ENCODE measurements at regions not wholly inside any gene's neighbourhood (a gene's known extent, or its start where the extent isn't known, plus 50 kb on each side); places are given as distances from the start of the nearest gene placed in this dataset.

- Histone ChIP-seq H3K9ac (no peak overlapping the region), H3K27ac (no peak overlapping the region), H3K27me3 (no peaks in the 10 kb centered on the region), H3K9me3 (ENCODE audit: low read depth) (no peaks in the 10 kb centered on the region), H3K4me2 (no peak overlapping the region), H3K4me3 (no peak overlapping the region), H3K4me1 (no peaks in the 10 kb centered on the region), H4K20me1 (ENCODE audit: low read depth) (no peaks in the 10 kb centered on the region), H3K79me2 (ENCODE audit: low read depth) (no peaks in the 10 kb centered on the region), H3K36me3 (no peaks in the 10 kb centered on the region), H3F3A (ENCODE audit: low read depth) (no peaks in the 10 kb centered on the region), H2AFZ (replicated peaks) (no peak overlapping the region)
- Mint-ChIP-seq H3K4me1 (no peaks in the 10 kb centered on the region), H3K4me3 (no peak overlapping the region), H3K9me3 (no peaks in the 10 kb centered on the region), H3K27me3 (ENCODE audit: insufficient read depth, low read depth) (no peaks in the 10 kb centered on the region), H3K36me3 (no peaks in the 10 kb centered on the region), H3K27ac (no peak overlapping the region)
- no peak for TF ChIP-seq CTCF (IDR thresholded peaks at IDR 0.05)
- no peak for TF ChIP-seq EZH2 (IDR thresholded peaks at IDR 0.05)
- TF ChIP-seq EZH2phosphoT487 (IDR thresholded peaks at IDR 0.05) = no peak
- DNase-seq (ENCODE audit: low spot score) = no peak
Measured at GRCh38 chr7:20038676-20039075, 178.5 kb downstream of the MACC1 start.

- H3K27me3 ChIP-seq = no peaks in the 10 kb centered on the region
- no peaks in the 10 kb centered on the region for H3F3A ChIP-seq (ENCODE audit: low read depth)
- H3K36me3 Mint-ChIP-seq = no peaks in the 10 kb centered on the region
- H3K4me2 ChIP-seq = no peak overlapping the region
- H3K4me1 Mint-ChIP-seq = peaks cover 6% of the 10 kb centered on the region
- no peak overlapping the region for H3K4me3 ChIP-seq
- H3K4me3 Mint-ChIP-seq = no peak overlapping the region
- no peaks in the 10 kb centered on the region for H4K20me1 ChIP-seq (ENCODE audit: low read depth)
- H3K27ac ChIP-seq = no peak overlapping the region
- no peaks in the 10 kb centered on the region for H3K4me1 ChIP-seq
- DNase-seq (ENCODE audit: low spot score) = no peak
- H2AFZ ChIP-seq (replicated peaks) = no peak overlapping the region
- no peaks in the 10 kb centered on the region for H3K9me3 ChIP-seq (ENCODE audit: low read depth)
- no peaks in the 10 kb centered on the region for H3K79me2 ChIP-seq (ENCODE audit: low read depth)
- TF ChIP-seq EZH2phosphoT487 (IDR thresholded peaks at IDR 0.05) = no peak
- no peak for TF ChIP-seq EZH2 (IDR thresholded peaks at IDR 0.05)
- no peak for TF ChIP-seq CTCF (IDR thresholded peaks at IDR 0.05)
- H3K36me3 ChIP-seq = no peaks in the 10 kb centered on the region
- H3K9me3 Mint-ChIP-seq = no peaks in the 10 kb centered on the region
- H3K27me3 Mint-ChIP-seq (ENCODE audit: insufficient read depth, low read depth) = no peaks in the 10 kb centered on the region
- no peak overlapping the region for H3K9ac ChIP-seq
- no peak overlapping the region for H3K27ac Mint-ChIP-seq
Measured at GRCh38 chr7:20035279-20035875, 181.8 kb downstream of the MACC1 start.

DNA sequence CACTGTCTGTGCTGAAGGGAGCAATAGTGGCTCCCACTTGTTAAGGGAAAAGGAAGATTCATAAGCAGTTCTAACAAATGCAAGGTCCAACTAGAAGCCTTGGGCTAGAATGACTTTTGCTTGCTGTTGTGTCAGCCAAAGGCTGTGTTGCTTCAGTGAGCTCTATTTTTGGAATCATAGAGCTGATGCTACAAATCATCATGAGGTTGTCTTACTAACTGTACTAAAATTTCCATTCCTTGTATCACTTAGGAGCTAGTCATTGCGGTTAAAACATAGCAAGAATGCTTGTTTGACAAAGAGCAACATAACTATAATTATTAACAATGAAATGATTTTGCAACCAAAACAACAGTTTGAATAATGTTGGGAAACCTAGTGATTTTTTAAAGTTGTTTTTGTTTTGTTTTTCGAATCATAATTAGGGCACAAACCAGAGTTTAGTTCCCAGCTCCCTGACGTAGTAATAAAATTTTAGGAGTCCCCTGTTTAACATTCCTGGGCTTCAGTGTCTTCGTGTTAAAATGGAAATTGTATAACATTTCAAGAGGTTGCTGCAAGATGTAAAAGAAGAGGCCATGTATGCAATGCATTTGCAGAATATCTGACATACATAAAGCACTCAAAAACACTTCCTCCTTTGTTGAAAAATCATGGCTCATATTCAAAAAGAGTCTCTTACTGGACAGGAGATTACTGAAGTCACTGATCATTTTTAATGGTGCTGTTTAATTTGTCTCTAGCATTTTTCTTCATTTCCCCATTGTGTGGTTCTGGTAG is 183.4 kb downstream of the MACC1 start:
- H3K4me1 ChIP-seq = no peaks in the 10 kb centered on the region
- Mint-ChIP-seq H3K27ac (no peak overlapping the region), H3K27me3 (ENCODE audit: insufficient read depth, low read depth) (no peaks in the 10 kb centered on the region), H3K4me1 (peaks cover 6% of the 10 kb centered on the region), H3K9me3 (no peaks in the 10 kb centered on the region), H3K36me3 (no peaks in the 10 kb centered on the region), H3K4me3 (no peak overlapping the region)
- no peak overlapping the region for H2AFZ ChIP-seq (replicated peaks)
- H3K27ac ChIP-seq = no peak overlapping the region
- no peak overlapping the region for H3K4me3 ChIP-seq
- TF ChIP-seq CTCF (IDR thresholded peaks at IDR 0.05) = no peak
- TF ChIP-seq EZH2phosphoT487 (IDR thresholded peaks at IDR 0.05) = no peak
- no peak for TF ChIP-seq EZH2 (IDR thresholded peaks at IDR 0.05)
- H3K9ac ChIP-seq = no peak overlapping the region
- no peaks in the 10 kb centered on the region for H3K79me2 ChIP-seq (ENCODE audit: low read depth)
- no peaks in the 10 kb centered on the region for H3K27me3 ChIP-seq
- H3K4me2 ChIP-seq = no peak overlapping the region
- H4K20me1 ChIP-seq (ENCODE audit: low read depth) = no peaks in the 10 kb centered on the region
- H3K9me3 ChIP-seq (ENCODE audit: low read depth) = no peaks in the 10 kb centered on the region
- no peaks in the 10 kb centered on the region for H3K36me3 ChIP-seq
- no peaks in the 10 kb centered on the region for H3F3A ChIP-seq (ENCODE audit: low read depth)
- no peak for DNase-seq (ENCODE audit: low spot score)
